ENCODE measurements at regions not wholly inside any gene's neighbourhood (a gene's known extent, or its start where the extent isn't known, plus 50 kb on each side); places are given as distances from the start of the nearest gene placed in this dataset.
"Not testable (repeated sequence)": the region's sequence is repeated elsewhere in the genome, so short reads cannot be mapped to it uniquely, and the experiment has no call there.

DNA sequence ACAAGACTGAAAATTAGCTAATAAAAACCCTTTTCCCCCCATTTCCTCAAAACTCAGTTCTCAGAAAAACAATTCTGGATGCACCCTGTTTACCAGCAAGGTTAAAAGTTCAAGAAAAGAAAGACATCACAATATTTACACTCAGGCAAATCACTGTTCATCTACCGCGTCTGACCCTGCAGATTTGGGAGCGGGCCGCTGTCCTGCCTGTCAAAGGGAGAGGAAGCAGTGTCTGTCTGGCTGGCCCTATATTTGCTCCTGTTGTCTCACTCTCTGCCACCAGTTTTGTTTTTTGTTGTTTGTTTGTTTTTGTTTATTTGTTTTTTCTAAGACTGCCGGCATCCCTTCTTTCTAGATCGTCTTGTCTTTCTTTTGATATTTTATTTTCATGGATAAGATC lies 299.4 kb downstream of the BCL2L11 start:
- H3K27ac ChIP-seq = not testable (repeated sequence)

DNA sequence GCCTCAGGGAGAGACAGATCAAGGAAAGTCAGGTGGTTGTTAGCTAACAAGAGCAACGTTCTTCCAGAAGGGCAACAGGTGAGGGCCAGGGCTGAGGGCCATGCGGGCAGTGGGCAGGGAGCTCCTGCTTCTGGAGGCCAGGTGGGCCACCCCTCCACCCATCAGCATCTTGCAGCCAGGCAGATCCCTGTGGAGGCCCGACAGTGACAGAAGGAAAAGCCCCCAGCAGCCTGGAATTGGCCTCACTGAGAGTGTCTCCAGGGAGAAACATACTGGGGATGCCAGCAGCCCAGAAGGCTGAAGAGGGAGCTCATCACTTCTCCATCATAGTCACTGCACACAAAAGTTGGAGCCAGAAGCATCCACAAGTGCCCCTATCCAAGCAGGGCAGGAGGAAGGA lies 300.1 kb downstream of the BCL2L11 start:
- not testable (repeated sequence) for H3K27ac ChIP-seq

DNA sequence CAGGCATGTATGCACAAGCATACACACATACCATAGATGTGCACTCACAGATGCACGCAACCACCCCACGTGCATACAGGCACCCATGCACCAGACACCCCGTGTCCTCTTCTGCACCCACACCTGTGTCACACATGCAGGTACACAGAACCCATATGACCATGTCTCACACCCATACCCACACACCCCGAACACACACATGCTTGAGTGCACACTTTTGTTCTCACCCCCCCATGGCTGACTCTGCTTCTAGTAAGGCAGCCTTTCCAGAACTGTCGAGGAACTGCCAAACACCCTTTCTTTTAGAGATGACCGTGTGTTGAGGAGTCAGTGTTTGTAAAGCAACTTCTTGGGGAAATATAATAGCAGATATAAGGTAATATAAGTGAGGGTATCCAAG lies 301.2 kb downstream of the BCL2L11 start:
- not testable (repeated sequence) for H3K27ac ChIP-seq

DNA sequence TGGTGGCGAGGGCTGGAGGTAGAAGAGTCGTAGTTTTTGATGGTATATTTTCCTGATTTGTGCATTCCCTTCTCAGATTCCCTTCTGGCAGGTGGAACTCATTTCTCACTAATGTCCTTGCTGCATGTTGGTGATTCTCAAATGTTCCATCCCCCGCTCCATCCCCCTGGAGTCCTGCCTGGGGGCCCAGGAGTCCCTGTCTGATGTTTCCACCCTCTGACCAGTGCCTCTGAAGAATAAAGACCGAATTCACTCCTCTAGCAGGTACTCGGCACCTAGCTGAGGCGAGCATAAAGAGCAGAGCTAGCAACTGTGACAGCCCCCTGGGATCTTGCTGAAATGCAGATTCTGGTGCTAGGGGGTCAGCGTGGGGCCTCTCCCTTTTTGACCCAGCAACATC lies 301.8 kb downstream of the BCL2L11 start:
- H3K27ac ChIP-seq = not testable (repeated sequence)

DNA sequence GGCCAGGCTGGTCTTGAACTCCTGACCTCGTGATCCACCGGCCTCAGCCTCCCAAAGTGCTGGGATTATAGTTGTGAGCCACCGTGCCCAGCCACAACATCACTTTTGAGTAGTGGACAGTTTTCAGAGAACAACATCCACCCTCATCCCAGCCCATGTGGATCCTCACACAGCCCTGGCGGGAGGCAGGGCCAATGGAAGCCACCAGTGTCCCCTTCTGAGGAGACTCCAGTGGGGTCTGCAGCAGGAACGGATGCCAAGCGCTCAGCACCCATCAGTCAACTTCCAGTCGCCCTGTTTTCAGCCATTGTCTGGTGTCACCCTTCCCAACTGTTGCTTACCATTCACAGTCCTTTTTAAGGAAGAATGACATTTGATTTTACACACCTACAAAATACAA lies 302.5 kb downstream of the BCL2L11 start:
- H3K27ac ChIP-seq = not testable (repeated sequence)

DNA sequence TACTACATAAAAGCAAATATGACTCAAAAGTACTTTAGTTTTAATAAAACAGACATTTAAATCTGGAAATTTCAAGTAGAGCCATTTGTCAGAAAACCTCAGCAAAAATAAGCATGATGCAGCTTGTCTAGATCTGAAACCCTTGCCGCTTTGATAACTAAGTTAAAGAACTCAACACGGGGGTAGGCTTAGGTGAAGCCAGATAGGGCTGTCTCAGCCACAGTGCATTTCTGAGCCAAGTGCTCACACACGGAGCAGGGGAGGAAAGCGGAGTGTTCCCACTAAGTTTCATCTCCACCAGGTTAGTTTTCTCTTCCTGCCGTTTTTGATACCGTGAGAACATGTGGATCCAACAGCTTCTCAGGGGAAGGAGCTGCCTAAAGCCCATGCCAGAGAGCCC lies 303.5 kb downstream of the BCL2L11 start:
- not testable (repeated sequence) for H3K27ac ChIP-seq

DNA sequence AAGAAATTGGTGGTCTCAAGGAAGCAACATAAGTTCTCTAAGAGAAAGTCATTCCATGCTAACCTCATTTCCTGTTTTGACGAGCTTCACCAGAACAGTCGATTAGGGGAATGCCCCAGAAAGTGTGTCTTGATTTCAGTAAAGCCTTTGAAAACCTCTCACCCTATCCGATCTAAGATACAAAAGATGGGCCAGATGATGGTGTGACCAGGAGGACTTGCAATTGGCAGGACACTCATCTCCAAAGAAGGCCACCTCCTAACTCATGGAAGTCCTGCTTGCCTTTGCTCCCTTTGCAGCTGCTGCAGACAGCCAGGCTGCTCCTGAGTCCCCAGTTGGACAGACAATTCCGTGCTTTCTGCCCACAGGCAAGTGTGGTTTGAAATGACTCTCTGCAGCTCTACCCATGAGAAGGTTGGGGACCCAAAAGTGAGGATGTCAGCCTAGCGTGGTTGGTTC lies 304.2 kb downstream of the BCL2L11 start:
- H3K27ac ChIP-seq = not testable (repeated sequence)

DNA sequence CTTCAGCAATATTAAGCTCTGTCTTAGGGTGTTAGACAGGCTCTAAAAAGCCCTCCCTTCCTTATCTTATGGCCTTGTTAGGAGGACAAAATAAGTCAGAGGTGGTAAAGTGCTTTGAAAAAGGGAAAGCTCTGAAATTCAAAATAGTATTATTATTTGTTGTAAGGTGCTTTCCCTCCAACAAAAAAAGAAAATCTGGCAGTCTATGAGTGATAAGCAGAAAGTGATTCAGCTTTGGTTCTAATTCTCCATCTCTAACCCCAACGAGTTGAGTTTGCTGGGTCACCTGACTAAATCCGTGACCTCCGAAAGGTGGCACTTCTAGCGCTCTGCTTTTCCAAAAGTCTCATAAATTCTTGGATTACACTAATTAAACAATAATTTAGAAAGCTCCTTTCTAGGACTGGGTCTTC lies 305.1 kb downstream of the BCL2L11 start:
- H3K27ac ChIP-seq = not testable (repeated sequence)

DNA sequence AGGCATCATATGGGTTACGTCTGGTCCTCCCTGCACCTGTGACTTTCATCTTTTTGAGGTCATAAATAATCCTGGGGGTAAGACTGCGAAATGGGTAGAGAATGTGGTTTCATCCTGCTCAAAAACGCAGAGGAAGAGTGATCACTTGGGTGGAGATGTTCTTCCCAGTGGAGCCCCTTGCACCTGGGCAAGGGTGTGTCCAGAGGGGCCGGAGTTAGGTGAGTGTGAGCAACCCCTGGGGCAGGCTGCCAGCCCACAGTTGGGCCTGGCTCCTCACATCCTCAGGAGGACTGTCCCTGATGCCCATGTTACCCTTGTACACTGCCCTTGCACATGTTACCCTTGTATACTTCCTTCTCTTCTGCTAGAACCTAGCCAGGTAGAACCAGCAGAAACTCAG lies 306.6 kb downstream of the BCL2L11 start:
- not testable (repeated sequence) for H3K27ac ChIP-seq

DNA sequence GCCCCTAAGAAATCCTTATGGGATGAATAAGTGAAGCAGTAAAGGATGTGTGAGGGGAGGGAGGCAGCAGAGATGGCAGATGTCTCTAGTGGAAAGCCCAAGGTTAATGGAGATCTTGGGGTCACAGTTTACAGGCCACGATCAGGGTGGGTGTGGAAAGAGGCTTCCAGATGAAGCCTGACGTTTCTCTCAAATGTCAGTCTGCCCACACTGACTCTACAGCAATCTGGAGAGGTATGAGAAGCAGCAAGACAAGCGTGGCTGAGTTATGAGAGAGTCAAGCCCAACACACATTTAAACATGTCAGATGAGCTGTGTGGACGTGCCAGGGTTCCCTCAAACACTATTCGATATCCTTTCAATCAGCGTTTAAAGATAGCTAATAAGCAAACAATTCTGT lies 308.2 kb downstream of the BCL2L11 start:
- H3K27ac ChIP-seq = not testable (repeated sequence)

DNA sequence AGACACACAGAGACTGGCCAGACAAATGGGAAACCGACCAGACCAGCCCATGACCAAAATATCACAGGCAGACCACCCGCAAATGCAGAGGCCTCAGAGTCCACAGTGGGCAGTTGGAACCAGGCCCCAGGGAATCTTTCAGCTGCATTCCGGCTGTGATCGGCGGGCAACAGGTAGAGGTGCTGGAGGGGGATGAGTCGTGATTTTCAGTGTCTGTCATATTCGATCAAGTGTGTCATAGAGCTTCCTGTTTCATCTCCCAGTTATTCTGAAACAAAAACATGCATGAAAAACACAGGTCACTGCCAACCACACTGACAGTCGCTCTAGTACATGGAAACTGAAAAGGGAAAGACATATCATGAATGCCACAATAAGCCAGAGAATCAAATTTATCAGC lies 308.6 kb downstream of the BCL2L11 start:
- not testable (repeated sequence) for H3K27ac ChIP-seq

DNA sequence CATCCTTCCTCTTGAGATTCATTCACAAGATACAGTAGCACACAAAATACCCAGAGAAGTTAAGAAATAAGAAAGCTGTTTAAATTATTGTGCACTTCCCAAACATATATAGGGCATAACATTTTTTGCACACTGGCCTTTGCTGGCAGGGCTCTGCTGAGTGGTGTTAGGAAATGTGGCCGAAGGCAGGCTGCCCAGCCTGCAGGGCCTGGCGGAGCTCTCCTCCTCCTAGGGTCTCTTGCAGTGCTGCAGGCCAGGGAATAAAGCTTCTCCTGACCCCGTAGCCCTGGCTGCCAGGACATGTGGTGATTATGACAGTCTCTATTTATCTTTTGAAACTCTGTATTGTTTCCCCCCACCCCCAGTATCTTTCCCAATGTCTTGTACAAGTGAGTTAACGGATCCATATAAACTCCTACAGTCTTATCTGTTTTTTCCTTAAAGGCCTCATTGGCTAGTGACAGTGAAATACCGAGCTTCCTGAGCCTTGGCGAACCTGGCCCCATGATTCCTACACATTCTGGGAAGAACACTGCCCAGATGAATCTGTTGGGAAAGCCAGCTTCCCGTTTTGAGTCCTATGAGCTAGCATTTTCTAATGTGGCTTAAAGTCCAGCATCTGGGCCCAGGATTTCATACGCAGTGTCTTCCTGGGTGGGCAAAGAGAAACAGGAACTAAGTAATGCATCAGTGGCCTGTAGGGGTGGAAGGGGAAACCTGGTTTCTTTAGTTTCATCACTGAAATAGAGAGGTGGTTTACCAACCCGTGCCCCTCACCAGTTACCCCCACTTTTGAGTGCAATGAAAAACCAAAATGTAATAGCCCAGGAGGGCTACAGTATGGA lies 310.3 kb downstream of the BCL2L11 start:
- not testable (repeated sequence) for H3K27ac ChIP-seq

DNA sequence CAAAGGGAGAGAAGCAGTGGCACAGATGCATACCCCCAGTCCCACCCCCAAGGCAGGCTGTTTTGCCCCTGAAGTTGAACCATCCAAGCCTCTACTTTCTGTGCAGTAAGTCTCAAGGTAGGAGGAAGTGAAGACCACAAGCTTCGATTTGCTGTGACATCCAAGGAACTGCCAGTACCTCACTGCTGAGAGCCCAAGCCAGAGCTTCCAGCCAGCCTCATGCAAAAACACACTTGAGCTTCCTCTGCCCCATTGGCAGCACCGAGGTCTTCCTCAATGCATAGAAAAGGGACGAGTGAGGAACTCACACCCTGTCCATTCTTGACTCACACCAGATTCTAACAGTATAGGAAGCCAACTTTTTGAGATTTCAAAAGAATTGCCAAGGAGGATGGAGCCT lies 311.7 kb downstream of the BCL2L11 start:
- not testable (repeated sequence) for H3K27ac ChIP-seq

DNA sequence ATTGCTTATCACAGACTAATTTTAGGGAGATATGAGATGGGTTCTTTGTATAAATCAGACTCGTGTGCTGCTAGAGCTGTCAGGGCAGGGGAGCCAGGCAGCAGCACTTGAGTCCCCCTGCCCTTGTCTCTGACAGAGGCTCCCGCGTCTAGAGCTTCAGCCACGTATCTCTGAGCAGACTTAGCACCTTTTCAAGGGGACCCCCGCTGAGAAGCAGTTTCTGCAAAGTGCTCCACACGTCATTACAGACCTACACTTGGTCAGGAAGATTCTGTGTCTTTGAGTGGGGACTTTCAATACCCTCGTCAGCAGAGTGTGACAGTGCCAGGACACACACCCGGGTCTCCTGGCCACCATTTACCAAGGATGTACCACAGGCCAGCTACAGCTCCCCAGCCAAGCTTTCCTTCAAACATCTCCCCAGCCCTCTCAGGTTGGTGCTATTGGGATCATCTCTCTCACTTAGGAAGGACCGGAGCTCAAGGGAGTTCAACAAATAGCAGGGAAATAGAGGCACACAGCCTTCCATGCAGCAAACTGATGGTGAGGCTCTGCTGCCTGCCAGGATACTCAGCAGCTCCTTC lies 312.3 kb downstream of the BCL2L11 start:
- H3K27ac ChIP-seq = not testable (repeated sequence)

DNA sequence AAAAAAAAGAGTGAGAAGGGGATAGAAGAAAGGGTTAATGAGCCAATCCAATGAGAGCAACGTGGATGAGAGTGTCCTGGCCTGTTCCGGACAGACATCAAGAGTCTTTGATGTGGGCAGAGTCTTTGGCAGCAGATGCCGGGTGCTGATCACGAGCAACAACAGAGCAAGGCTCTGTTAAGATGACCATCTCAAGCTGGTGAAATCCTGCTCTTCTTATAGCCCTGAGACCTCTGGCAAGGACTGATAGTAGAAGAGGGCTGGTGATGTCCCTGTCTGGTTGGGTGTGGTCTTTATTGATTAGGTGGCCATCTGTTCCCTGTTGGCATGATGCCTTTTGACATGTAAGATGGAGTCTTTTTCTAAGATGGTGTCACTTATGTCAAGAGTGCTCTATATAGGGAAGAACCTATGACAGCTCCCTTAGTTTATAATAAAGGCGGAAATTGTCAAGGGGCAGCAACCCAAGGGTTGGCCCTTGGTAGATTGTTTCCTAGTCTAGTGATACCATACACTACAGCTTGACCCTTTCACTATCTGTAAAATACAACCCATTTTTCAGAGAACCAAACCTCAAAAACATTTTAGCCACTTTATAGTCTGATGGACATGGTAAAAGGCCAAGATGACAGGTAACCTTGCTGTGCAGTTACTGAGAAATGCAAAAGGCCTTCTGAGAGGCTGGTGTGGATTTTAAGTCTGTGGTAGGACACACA lies 313.3 kb downstream of the BCL2L11 start:
- not testable (repeated sequence) for H3K27ac ChIP-seq

DNA sequence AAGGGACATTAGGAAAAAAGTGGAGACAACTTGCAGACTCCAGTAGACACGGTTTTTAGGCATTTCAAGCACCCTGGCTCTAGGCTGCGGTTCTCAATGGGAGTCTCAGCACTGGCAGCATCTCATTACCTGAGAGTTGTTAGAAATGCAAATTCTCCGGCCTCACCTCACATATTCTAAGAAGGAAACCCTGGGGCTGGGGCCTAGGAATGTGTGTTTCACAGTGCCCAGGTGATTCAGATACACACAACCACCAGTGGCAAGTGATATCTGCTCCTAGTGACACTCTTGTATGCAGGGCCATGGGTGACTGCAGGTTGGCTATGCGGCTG lies 313.9 kb downstream of the BCL2L11 start:
- not testable (repeated sequence) for H3K27ac ChIP-seq

DNA sequence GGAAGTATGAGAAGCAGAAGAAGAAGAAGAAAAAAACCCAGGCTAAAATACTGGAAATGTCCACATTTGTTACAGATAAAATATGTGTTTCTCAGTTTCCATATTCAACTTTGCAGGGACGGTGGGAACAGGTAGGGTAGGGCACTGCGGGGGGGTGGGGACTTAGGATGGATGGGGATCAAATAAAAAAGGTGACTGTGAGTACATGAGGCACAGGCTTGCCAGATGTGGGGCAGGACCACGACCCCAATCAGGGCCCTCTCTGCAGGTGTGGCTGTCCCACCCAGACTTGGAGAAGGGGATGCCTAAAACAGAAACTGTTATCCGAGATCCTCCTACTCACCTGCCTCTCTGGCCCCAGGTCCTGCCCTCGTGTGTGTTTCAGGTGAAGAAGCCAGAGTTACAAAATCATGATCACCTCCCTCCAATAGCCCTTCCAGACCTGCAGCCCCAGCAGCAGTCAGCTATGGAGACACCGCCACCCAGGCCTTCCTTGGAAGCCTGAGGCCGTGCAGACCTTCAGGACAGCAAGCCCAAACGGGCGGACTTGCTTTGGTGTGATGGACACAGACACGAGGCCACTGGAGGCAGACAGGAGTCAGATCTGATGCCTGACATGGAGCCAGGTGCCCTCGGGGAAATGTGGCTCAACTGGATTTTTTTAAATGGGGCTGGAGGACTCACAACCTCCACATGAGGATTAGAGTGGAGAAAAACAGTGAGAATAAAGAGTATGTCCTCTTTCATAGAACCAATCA lies 315.0 kb downstream of the BCL2L11 start:
- H3K27ac ChIP-seq = not testable (repeated sequence)

DNA sequence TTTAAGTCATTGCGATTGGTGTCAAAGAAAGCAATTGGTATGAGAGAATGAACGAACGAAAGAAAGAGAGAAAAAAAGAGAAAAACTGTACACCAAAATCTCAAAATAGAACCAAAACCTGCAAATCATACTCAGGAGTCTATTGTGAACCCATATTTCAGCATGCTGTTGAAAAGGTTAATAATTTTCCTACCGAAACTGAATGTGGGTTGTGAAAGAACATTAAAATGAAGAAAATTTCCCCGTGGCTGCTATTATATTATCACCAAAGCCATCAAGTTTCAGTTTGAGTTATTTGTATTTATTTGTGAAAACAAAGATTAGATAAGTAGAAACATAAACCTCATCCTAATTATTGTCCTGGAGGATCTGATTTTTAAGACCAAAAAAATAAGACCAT lies 315.7 kb downstream of the BCL2L11 start:
- not testable (repeated sequence) for H3K27ac ChIP-seq

DNA sequence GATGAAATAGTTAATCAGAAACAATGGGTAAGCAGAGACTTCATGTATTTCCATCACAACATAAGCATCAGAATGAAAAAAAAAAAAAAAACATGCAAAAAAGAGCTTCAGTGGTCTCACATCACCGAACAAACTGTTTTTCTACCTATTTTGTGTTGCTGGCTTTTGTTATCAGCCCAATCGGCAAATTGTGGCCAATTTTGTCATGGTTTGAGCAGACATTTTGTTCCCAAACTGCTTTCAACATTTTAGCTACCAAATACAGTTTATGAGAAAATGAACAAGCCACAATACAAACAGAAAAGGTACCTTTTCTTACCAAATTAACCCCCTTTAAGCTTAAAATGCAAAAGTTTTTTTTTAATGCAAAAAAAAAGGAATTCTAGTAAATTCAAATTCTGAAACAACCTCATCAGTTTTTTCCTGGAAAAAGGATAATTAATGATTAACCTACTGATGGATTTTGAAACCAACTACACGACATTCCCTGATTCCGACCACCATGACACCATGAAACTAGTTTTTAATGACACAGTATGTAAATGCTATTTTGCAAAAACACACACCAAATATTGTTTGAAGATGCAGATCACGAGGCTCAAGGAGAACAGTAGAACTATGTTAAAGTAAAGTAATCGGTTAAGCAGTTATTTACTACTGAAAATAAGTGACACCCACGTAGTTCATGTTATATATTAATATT lies 316.7 kb downstream of the BCL2L11 start:
- H3K27ac ChIP-seq = not testable (repeated sequence)

DNA sequence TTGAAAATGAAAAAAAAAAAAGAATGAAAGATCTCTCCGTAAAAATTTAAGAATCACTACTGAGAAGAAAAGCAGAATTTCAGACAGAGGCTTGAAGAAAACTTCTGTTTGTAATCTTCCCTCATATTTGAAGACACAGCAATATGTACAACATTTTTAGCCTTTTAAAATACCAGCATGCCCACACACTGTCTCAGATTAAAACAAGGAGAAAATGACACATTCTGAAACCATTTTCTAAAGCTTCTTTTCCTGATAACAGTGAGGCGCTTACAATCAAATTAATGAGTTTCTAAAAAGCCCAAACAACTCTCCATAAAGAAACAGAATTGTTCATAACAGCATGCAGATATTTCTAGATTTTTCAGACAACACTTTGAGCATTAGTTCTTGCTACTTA lies 317.4 kb downstream of the BCL2L11 start:
- not testable (repeated sequence) for H3K27ac ChIP-seq

DNA sequence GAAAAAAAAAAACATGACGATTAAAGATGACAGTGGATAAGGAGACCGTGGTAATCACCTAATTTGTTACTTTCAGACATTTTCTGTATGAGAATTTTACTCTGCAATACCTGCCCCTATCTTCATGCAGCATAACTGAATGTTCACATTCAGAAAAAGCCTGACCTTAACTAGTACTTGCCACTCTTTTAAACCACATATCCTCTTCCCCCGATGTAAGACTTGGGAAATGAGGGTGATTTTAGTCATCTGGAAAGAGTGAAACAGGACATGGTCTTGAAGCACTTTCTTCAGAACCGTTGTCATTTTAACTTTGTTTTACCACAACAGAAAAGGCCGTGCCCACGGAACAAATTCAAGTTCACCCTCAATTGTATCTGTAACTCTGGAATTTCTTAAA lies 318.5 kb downstream of the BCL2L11 start:
- not testable (repeated sequence) for H3K27ac ChIP-seq

DNA sequence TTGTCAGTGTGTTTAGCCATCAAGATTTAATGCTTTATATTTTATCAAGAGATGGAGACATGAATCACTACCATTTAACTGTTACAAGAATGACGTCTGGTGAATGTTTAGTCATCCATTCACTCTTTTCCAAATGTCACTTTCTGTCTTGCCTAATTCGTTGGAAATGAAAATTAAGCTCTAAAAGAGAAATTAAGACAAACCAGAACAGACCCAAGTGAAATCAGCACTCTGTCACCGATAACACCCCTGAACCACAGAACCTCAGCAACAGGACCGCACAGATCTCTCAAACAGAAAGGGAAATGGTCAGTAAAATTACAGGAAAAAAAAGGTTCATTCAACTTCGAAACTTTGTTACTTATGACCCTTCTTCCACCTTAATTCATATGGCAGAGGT lies 320.9 kb downstream of the BCL2L11 start:
- not testable (repeated sequence) for H3K27ac ChIP-seq

Measured in 22Rv1 (cell line).